BE2C (cell line): ENCODE measurements at regions not wholly inside any gene's neighbourhood (a gene's known extent, or its start where the extent isn't known, plus 50 kb on each side); places are given as distances from the start of the nearest gene placed in this dataset.
"Not testable (repeated sequence)": the region's sequence is repeated elsewhere in the genome, so short reads cannot be mapped to it uniquely, and the experiment has no call there.

Source experiments
- DNase-seq: peaks from one replicate; pipeline ENCODE4 v3.0.0-alpha.2; 2020
- H3K27me3 ChIP-seq: fragments of 250-450 bp; sonication (Bioruptor Pico); 2 replicates; pipeline ENCODE4 v1.5.1; 2020; ENCODE audit warnings: mild to moderate bottlenecking
- H3K36me3 ChIP-seq: fragments of 250-450 bp; sonication (Bioruptor Pico); 2 replicates; pipeline ENCODE4 v1.5.1; 2020; ENCODE audit warnings: mild to moderate bottlenecking
- H3K4me1 ChIP-seq: fragments of 250-450 bp; sonication (Bioruptor Pico); 2 replicates; pipeline ENCODE4 v1.5.1; 2020
- H3K4me3 ChIP-seq: 2 replicates; pipeline ENCODE4 v1.5.1; 2011; ENCODE audit warnings: low read depth, low read length
- H3K9me3 ChIP-seq: fragments of 250-450 bp; sonication (Bioruptor Pico); 2 replicates; pipeline ENCODE4 v1.5.1; 2020
- CTCF ChIP-seq: IDR thresholded peaks from 2 replicates; pipeline ENCODE4 v1.5.1; 2012; ENCODE audit warnings: mild to moderate bottlenecking, low read depth, low read length

DNA sequence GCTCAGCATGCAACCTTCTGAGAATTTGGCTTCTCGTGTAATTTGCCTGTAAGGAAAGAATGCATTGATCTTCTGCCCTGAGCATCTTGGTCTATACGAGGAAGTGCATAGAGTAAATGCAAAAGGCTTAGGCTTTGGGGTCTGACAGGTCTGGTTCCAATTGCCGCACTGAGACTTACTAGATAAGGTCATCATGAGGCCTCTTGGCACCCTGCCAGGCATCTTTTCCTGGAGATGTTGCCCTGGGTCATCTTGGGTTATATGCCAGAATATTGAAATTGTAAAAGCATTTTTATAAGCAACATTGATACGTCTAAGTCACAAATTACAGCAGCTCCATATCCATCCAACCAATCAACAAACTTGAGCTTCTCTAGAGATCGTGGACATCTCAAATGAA lies 108.8 kb upstream of the WARS2 start:
- peak; percentile 25 for DNase-seq
- no peak for TF ChIP-seq CTCF
- Histone ChIP-seq H3K4me3 (no peak overlapping the region), H3K36me3 (no peaks in the 10 kb centered on the region), H3K4me1 (no peaks in the 10 kb centered on the region), H3K9me3 (no peaks in the 10 kb centered on the region), H3K27me3 (no peaks in the 10 kb centered on the region)

GRCh38 chr1:119250299-119250698 lies 109.8 kb upstream of the WARS2 start:
- no peak for DNase-seq
- no peak overlapping the region for H3K4me3 ChIP-seq
- H3K27me3 ChIP-seq = no peaks in the 10 kb centered on the region
- no peak for TF ChIP-seq CTCF
- no peaks in the 10 kb centered on the region for H3K9me3 ChIP-seq
- H3K36me3 ChIP-seq = no peaks in the 10 kb centered on the region
- no peaks in the 10 kb centered on the region for H3K4me1 ChIP-seq

- H3K27me3 ChIP-seq = no peaks in the 10 kb centered on the region
- no peaks in the 10 kb centered on the region for H3K9me3 ChIP-seq
- no peaks in the 10 kb centered on the region for H3K4me1 ChIP-seq
- DNase-seq = no peak
- no peak overlapping the region for H3K4me3 ChIP-seq
- no peaks in the 10 kb centered on the region for H3K36me3 ChIP-seq
- no peak for TF ChIP-seq CTCF
These were observed 111.3 kb upstream of the WARS2 start for GRCh38 chr1:119251751-119252150.

DNA sequence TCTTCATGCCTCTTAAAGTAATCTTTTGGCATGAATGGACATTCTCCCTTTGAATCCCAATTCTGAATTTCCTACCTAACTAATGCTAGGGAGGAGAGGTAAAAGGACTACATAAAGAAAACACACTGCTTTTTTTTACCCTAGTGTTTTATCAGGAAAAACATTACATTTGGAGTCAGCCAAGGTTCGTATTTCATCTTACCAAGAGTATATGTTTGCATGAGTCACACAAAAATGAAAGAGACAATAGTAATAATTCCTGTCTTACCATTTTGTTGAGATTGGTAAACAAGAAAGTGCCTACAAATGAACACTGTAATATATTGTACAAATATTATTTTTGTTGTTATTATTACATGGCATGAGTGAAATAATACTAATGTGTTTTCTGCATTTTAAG lies 112.9 kb upstream of the WARS2 start:
- no peaks in the 10 kb centered on the region for H3K36me3 ChIP-seq
- no peak for DNase-seq

DNA sequence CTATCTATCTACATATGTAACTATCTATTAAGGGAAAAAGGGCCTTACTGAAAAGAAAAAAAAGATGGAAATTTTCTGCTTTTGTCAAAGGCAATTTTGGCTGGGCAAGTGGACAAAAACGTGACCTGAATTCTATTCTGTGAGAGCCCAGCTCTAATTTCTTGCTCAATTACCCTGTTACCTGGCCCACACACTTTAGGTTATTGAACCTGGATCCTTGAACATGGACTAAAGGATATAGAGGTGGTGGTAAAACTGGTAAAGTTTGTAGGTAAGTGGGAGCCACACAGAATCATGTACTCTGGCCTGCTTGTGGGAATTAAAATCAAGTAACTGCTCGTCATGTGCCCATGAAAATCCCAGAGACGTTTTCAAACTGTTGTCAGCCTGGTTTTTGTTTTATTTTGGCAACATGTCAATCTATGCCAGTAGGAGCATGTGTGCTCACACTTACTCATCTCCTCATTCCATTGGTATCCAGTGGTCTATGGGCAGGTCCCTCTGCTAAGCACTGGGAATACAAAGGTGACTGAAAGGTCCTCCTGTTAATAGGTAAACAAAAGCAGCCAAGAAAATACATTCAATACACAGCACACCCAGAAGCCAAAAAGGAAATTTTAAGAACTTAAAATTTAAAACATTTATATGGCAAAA lies 113.7 kb upstream of the WARS2 start:
- no peak for TF ChIP-seq CTCF
- no peak overlapping the region for H3K4me3 ChIP-seq
- no peaks in the 10 kb centered on the region for H3K9me3 ChIP-seq
- no peaks in the 10 kb centered on the region for H3K36me3 ChIP-seq
- no peak for DNase-seq
- no peaks in the 10 kb centered on the region for H3K27me3 ChIP-seq
- no peaks in the 10 kb centered on the region for H3K4me1 ChIP-seq

More for the DNA sequence above, 112.9 kb upstream of the WARS2 start:
- Histone ChIP-seq H3K4me3 (no peak overlapping the region), H3K4me1 (no peaks in the 10 kb centered on the region), H3K9me3 (no peaks in the 10 kb centered on the region), H3K27me3 (no peaks in the 10 kb centered on the region)
- no peak for TF ChIP-seq CTCF

DNA sequence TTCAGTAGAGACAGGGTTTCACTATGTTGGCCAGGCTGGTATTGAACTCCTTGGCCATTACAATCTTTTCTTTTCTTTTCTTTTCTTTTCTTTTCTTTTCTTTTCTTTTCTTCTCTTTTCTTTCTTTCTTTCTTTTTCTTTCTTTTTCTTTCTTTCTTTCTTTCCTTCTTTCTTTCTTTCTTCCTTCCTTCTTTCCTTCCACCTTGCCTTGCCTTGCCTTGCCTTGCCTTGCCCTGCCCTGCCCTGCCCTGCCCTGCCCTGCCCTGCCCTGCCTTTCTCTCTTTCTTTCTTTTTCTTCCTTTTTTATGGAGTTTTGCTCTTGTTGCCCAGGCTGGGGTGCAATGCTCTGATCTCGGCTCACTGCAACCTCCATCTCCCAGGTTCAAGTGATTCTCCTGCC lies 112.5 kb upstream of the HAO2 start:
- not testable (repeated sequence) for H3K4me1 ChIP-seq

GRCh38 chr1:119260506-119260905 lies 108.1 kb upstream of the HAO2 start:
- no peak for DNase-seq
- Histone ChIP-seq H3K4me1 (no peaks in the 10 kb centered on the region), H3K27me3 (no peaks in the 10 kb centered on the region), H3K36me3 (no peaks in the 10 kb centered on the region), H3K4me3 (no peak overlapping the region), H3K9me3 (no peaks in the 10 kb centered on the region)
- TF ChIP-seq CTCF = no peak

More for the DNA sequence above, 112.5 kb upstream of the HAO2 start:
- not testable (repeated sequence) for H3K9me3 ChIP-seq, H3K36me3 ChIP-seq, H3K4me3 ChIP-seq, DNase-seq, H3K27me3 ChIP-seq
